ENCODE measurements at regions not wholly inside any gene's neighbourhood (a gene's known extent, or its start where the extent isn't known, plus 50 kb on each side); places are given as distances from the start of the nearest gene placed in this dataset.
"Not testable (repeated sequence)": the region's sequence is repeated elsewhere in the genome, so short reads cannot be mapped to it uniquely, and the experiment has no call there.

DNA sequence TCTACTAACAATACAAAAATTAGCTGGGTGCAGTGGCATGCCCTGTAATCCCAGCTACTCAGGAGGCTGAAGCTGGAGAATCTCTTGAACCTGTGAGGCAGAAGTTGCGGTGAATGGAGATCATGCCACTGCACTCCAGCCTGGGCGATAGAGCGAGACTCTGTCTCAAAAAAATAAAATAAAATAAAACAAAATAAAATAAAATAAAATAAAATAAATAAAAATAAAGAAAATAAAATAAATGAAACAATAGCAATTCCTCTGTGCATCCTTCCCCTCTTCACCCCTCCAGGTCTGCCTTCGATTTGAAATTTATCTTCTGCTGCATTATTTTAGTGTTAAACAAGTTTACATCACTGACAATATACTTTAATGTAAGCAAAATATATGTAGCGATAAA is 63.0 kb upstream of the UXS1 start:
- TF ChIP-seq, protein P1, sequence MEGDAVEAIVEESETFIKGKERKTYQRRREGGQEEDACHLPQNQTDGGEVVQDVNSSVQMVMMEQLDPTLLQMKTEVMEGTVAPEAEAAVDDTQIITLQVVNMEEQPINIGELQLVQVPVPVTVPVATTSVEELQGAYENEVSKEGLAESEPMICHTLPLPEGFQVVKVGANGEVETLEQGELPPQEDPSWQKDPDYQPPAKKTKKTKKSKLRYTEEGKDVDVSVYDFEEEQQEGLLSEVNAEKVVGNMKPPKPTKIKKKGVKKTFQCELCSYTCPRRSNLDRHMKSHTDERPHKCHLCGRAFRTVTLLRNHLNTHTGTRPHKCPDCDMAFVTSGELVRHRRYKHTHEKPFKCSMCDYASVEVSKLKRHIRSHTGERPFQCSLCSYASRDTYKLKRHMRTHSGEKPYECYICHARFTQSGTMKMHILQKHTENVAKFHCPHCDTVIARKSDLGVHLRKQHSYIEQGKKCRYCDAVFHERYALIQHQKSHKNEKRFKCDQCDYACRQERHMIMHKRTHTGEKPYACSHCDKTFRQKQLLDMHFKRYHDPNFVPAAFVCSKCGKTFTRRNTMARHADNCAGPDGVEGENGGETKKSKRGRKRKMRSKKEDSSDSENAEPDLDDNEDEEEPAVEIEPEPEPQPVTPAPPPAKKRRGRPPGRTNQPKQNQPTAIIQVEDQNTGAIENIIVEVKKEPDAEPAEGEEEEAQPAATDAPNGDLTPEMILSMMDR (IDR thresholded peaks at IDR 0.05; ENCODE audit: insufficient read depth, low read depth, low read length, missing control alignments): no peak
- H3K4me3 ChIP-seq (ENCODE audit: low read length): no peak overlapping the region
- no peak for DNase-seq (ENCODE audit: low read depth)

DNA sequence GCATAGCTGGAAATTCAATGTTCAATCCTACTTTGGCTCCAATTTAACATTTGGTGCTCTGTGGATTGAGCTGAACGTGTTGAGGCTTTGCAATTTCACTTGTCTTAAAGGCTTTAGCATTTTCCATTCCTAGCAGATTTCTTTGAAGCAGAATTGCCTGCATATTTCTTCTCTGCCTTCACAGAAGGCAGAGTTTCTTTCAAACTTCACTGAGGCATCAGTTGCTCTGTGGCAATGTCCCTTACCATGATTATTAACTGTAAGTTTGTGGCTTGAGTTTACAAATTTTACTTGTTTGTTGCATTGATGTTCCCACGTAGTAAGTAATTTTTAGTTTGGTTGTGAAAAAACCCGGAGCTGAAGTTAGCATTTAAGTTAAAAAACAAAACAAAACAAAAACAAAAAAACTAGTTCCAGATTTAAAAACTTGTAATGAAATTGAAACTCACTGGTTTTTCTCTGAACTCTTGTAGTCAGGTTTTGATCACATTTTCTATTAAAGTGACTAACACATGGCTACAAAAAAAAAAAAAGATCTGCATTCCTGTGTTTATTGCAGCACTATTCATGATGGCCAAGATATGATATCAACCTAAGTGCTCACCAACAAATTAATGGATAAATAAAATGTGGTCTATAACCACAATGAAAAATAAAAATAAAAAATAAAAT is 55.2 kb upstream of the UXS1 start:
- H3K4me3 ChIP-seq (ENCODE audit: low read length); DNase-seq (ENCODE audit: low read depth): not testable (repeated sequence)

DNA sequence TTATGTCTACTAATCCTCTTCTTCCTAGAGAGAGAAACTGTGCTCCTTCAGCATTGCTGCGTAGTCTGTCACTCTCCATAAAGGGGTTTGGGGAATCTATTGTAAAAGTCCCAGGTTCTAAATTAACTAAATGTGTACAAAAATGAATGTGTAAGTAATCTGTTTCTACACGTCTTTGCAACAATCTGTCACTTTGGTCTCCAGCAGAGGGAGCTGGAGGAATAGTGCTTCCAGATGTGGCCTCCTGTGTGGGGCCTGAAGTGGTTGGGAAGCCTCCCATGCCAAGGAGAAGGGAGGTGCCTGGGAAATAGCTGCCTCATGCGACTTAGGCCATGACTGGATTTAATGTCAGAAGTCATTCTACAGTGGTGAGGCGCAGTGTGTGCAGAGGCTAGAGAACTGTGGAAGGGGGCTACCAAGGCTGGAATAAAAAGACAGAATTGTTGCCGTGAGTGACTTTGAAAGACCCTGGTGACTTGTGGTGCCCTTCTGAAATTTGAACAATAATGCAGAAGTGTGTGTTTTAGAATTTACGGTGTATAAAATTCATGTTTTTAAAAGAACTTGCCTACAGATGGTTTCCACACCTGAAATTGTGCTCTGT is 54.5 kb upstream of the UXS1 start:
- TF ChIP-seq, protein P1 (IDR thresholded peaks at IDR 0.05; ENCODE audit: insufficient read depth, low read depth, low read length, missing control alignments): peak; percentile 26
- not testable (repeated sequence) for DNase-seq (ENCODE audit: low read depth); H3K4me3 ChIP-seq (ENCODE audit: low read length)

Measured in epithelial cell of esophagus (primary cell).